H1 (cell line): ENCODE measurements at regions not wholly inside any gene's neighbourhood (a gene's known extent, or its start where the extent isn't known, plus 50 kb on each side); places are given as distances from the start of the nearest gene placed in this dataset.

Experiments used
- CTCF ChIA-PET: fragments of 300-600 bp; sonication (Branson Sonifier 250); formaldehyde crosslinking; loops from one replicate; lab custom pipeline; 2021; ENCODE audit not compliant: partially characterized antibody; lab: Charles Lee
- POLR2A ChIA-PET: fragments of 300-600 bp; sonication (Branson Sonifier 250); formaldehyde crosslinking; loops from one replicate; lab custom pipeline; 2021; ENCODE audit warnings: inconsistent platforms; ENCODE audit not compliant: partially characterized antibody; lab: Charles Lee
- DNase-seq, 2 experiments: peaks; one replicate each; pipeline versions ENCODE4 v3.0.0 to v3.0.0-alpha.2; 2010 to 2022; ENCODE audit warnings: low spot score in 2 of 2, low read depth in 1 of 2, mixed read lengths in 1 of 2
- FAIRE-seq: peaks from 2 replicates; lab custom pipeline; 2011; peaks lifted over from hg19 to GRCh38; lab: Jason Lieb, UNC
- H2AFZ ChIP-seq: 2 replicates; pipeline ENCODE4 v1.8.1; 2012; ENCODE audit warnings: low read length, inconsistent platforms
- H2AK5ac ChIP-seq: 2 replicates; pipeline ENCODE4 v1.6.1; 2013; ENCODE audit warnings: low read depth, low read length
- H2BK120ac ChIP-seq: replicated peaks from 2 replicates; pipeline ENCODE3; 2013; ENCODE audit warnings: low read depth, low read length, inconsistent platforms
- H2BK12ac ChIP-seq: 2 replicates; pipeline ENCODE4 v1.6.1; 2013; ENCODE audit warnings: low read depth, low read length
- H2BK15ac ChIP-seq: 2 replicates; pipeline ENCODE4 v1.6.1; 2013; ENCODE audit warnings: low read length
- H2BK20ac ChIP-seq: 2 replicates; pipeline ENCODE4 v1.6.1; 2013; ENCODE audit warnings: low read length
- H2BK5ac ChIP-seq: 2 replicates; pipeline ENCODE4 v1.6.1; 2013; ENCODE audit warnings: low read depth, low read length
- H3K14ac ChIP-seq: 2 replicates; pipeline ENCODE4 v1.6.1; 2013; ENCODE audit warnings: inconsistent platforms; ENCODE audit not compliant: insufficient read length
- H3K18ac ChIP-seq: 2 replicates; pipeline ENCODE4 v1.6.1; 2013; ENCODE audit warnings: low read length; ENCODE audit errors: extremely low read depth
- H3K23ac ChIP-seq: 2 replicates; pipeline ENCODE4 v1.6.1; 2013; ENCODE audit warnings: inconsistent platforms; ENCODE audit not compliant: insufficient read length
- H3K23me2 ChIP-seq: 2 replicates; pipeline ENCODE4 v1.6.1; 2013; ENCODE audit warnings: low read depth, low read length
- H3K27ac ChIP-seq: 2 replicates; pipeline ENCODE4 v1.6.1; 2011; ENCODE audit warnings: low read depth, low read length, inconsistent platforms
- H3K27me3 ChIP-seq, 4 experiments: replicated peaks in 1 of 4; 1 replicate in 1 of 4; 2 replicates in 3 of 4; pipeline versions ENCODE4 v1.6.1 to v1.8.1; 2011 to 2013; ENCODE audit warnings: low read length in 3 of 4, mild to moderate bottlenecking in 3 of 4, inconsistent platforms in 2 of 4, mixed read lengths in 2 of 4, moderate library complexity in 1 of 4; ENCODE audit not compliant: control insufficient read depth in 3 of 4, insufficient read depth in 3 of 4; ENCODE audit errors: extremely low read depth in 1 of 4
- H3K36me3 ChIP-seq, 4 experiments: 2 replicates each; pipeline versions ENCODE4 v1.6.1 to v1.8.1; 2011 to 2013; ENCODE audit warnings: mild to moderate bottlenecking in 4 of 4, low read length in 3 of 4, moderate library complexity in 2 of 4, control low read depth in 1 of 4, inconsistent platforms in 1 of 4; ENCODE audit not compliant: insufficient read depth in 4 of 4, control insufficient read depth in 2 of 4
- H3K4ac ChIP-seq: replicated peaks from 2 replicates; pipeline ENCODE3; 2013; ENCODE audit warnings: low read length, low read depth, mixed read lengths, inconsistent platforms; ENCODE audit not compliant: insufficient read length
- H3K4me1 ChIP-seq, 4 experiments: replicated peaks in 1 of 4; 1 replicate in 1 of 4; 2 replicates in 3 of 4; pipeline versions ENCODE4 v1.6.1 to v1.8.1; 2011 to 2013; ENCODE audit warnings: low read length in 3 of 4, inconsistent platforms in 2 of 4, mixed read lengths in 1 of 4; ENCODE audit not compliant: insufficient read depth in 4 of 4, control insufficient read depth in 3 of 4
- H3K4me2 ChIP-seq, 2 experiments: 2 replicates each; pipeline versions ENCODE4 v1.6.1 to v1.8.1; 2011 to 2013; ENCODE audit warnings: low read depth in 2 of 2, low read length in 2 of 2, control low read depth in 1 of 2, inconsistent platforms in 1 of 2, mild to moderate bottlenecking in 1 of 2; ENCODE audit not compliant: insufficient read depth in 1 of 2
- H3K4me3 ChIP-seq, 4 experiments: fragments of 200-600, 300-600 bp in 1 of 4; sonication (generic), shearing (Covaris generic), sonication (Bioruptor Twin) in 1 of 4; 2 replicates each; pipeline versions ENCODE4 v1.5.1 to v1.8.1; 2011 to 2016; ENCODE audit warnings: low read length in 4 of 4, low read depth in 3 of 4, control low read depth in 2 of 4, inconsistent platforms in 2 of 4, mild to moderate bottlenecking in 2 of 4, mixed read lengths in 1 of 4, moderate library complexity in 1 of 4; ENCODE audit not compliant: insufficient read depth in 2 of 4; ENCODE audit errors: extremely low read depth in 1 of 4
- H3K56ac ChIP-seq: replicated peaks from 2 replicates; pipeline ENCODE3; 2013; ENCODE audit warnings: low read depth, mild to moderate bottlenecking, mixed read lengths, low read length, inconsistent platforms; ENCODE audit not compliant: insufficient read length
- H3K79me1 ChIP-seq: 2 replicates; pipeline ENCODE4 v1.6.1; 2013; ENCODE audit warnings: low read depth, low read length, control low read depth
- H3K79me2 ChIP-seq, 2 experiments: 2 replicates each; pipeline versions ENCODE4 v1.6.1 to v1.8.1; 2012 to 2013; ENCODE audit warnings: low read length in 2 of 2, mild to moderate bottlenecking in 2 of 2, inconsistent platforms in 1 of 2; ENCODE audit not compliant: insufficient read depth in 2 of 2, control insufficient read depth in 1 of 2
- H3K9ac ChIP-seq, 4 experiments: replicated peaks in 1 of 4; 1 replicate in 1 of 4; 2 replicates in 3 of 4; pipeline versions ENCODE4 v1.6.1 to v1.8.1; 2011 to 2013; ENCODE audit warnings: low read depth in 3 of 4, low read length in 3 of 4, control low read depth in 2 of 4, mild to moderate bottlenecking in 2 of 4, moderate library complexity in 2 of 4, inconsistent platforms in 1 of 4; ENCODE audit errors: extremely low read depth in 1 of 4
- H3K9me3 ChIP-seq, 2 experiments: 2 replicates each; pipeline versions ENCODE4 v1.6.1 to v1.8.1; 2012 to 2013; ENCODE audit warnings: mild to moderate bottlenecking in 2 of 2, moderate library complexity in 2 of 2, control low read depth in 1 of 2, inconsistent platforms in 1 of 2, low read depth in 1 of 2, low read length in 1 of 2, mixed read lengths in 1 of 2; ENCODE audit not compliant: insufficient read depth in 2 of 2
- H4K20me1 ChIP-seq, 2 experiments: replicated peaks in 1 of 2; 2 replicates each; pipeline versions ENCODE3 to v1.8.1; 2011 to 2013; ENCODE audit warnings: inconsistent platforms in 2 of 2, low read length in 2 of 2, mild to moderate bottlenecking in 1 of 2; ENCODE audit not compliant: insufficient read depth in 2 of 2, control insufficient read depth in 1 of 2
- H4K5ac ChIP-seq: 2 replicates; pipeline ENCODE4 v1.6.1; 2013; ENCODE audit warnings: low read length, low read depth, mixed read lengths, inconsistent platforms; ENCODE audit not compliant: insufficient read length
- H4K8ac ChIP-seq: 2 replicates; pipeline ENCODE4 v1.8.0; 2013; ENCODE audit warnings: mild to moderate bottlenecking, moderate library complexity, low read length, inconsistent platforms; ENCODE audit not compliant: insufficient read depth; ENCODE audit errors: extremely low read depth
- H4K91ac ChIP-seq: replicated peaks from 2 replicates; pipeline ENCODE3; 2013; ENCODE audit warnings: low read length, mixed read lengths, inconsistent platforms; ENCODE audit not compliant: insufficient read length
- BRCA1 ChIP-seq: IDR thresholded peaks from 2 replicates; pipeline ENCODE4 v1.6.1; 2012; ENCODE audit warnings: low read depth, low read length, improper control_type of control experiment
- RAD21 ChIP-seq, 2 experiments: IDR thresholded peaks in 1 of 2; conservative IDR thresholded peaks in 1 of 2; 2 replicates each; pipeline ENCODE4 v1.6.1; 2011; ENCODE audit warnings: low read depth in 2 of 2, low read length in 2 of 2, improper control_type of control experiment in 1 of 2, inconsistent platforms in 1 of 2, mild to moderate bottlenecking in 1 of 2, moderate library complexity in 1 of 2
- RNF2 ChIP-seq: fragments of 200-900, 300-1000 bp; sonication (generic); IDR thresholded peaks from 2 replicates; pipeline ENCODE4 v1.7.1; 2016; ENCODE audit warnings: borderline replicate concordance, low read depth, mild to moderate bottlenecking, antibody characterized with exemption, low read length; ENCODE audit not compliant: poor library complexity, severe bottlenecking; ENCODE audit errors: missing control alignments
- WGBS, 2 experiments: shearing (Covaris generic) in 1 of 2; methylation state at CpG; one replicate each; pipeline versions ENCODE4 v1.1.6 to v1.1.7; 2013 to 2015; ENCODE audit warnings: low lambda C conversion rate in 2 of 2, mixed read lengths in 2 of 2, inconsistent platforms in 1 of 2, low coverage in 1 of 2, missing lambda C conversion rate in 1 of 2; ENCODE audit not compliant: insufficient replicate concordance in 2 of 2, insufficient coverage in 1 of 2, insufficient read length in 1 of 2; ENCODE audit errors: extremely low coverage in 1 of 2, missing lambda C conversion rate in 1 of 2; 5-methylcytosine and 5-hydroxymethylcytosine counted together

DNA sequence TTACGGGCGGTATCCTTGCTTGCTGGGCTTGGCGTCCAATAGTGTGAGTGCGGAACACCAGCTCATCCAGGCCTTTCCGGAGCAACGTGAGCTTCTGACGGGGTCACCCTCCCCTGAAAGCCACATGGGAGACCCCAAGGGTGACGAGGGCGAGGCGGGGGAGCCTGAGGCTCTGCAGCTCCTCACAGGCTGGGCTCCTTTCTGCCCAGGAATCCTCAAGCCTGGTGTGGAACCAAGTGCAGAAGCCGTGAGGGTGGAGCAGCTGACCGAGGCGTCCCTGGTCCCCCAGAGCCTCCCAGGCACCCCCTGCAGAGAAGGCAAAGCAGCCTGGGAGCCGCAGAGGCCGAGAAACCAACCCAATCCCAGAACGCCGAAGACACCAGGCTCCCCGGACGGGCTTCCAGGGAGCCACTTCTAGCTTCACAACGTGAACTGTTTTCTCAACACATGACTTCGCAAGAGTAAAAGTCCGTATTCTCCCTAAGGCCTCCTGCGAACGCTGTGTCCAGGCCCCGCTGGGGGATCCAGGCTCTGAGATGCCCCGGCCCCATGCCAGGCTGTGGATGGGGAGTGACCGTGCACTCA, 530.3 kb downstream of the BRD1 start:
- no peaks in the 10 kb centered on the region for H3K36me3 ChIP-seq
- no peak overlapping the region for H3K14ac ChIP-seq
- H3K56ac ChIP-seq, result no peak overlapping the region
- no peaks in the 10 kb centered on the region; a peak in 1 of 7 replicates for H3K27me3 ChIP-seq
- H2BK12ac ChIP-seq, result no peak overlapping the region
- H3K4ac ChIP-seq, result no peak overlapping the region
- no peak overlapping the region; the same call in 1 of the 2 replicates for H2BK20ac ChIP-seq
- DNase-seq (peak in 1 of 2 experiments; percentile 34), FAIRE-seq (no peak)
- H3K79me1 ChIP-seq, result no peaks in the 10 kb centered on the region
- no peak overlapping the region; the same call in 1 of the 2 replicates for H3K18ac ChIP-seq
- H2AK5ac ChIP-seq, result no peak overlapping the region
- no peak overlapping the region for H3K27ac ChIP-seq
- WGBS, 2 experiments, result 89% methylated on average over 27 of the region's 27 CpGs; no CpG with 5 or more reads in 1 of the 2 experiments
- peak overlapping the region; percentile 63 for H4K91ac ChIP-seq
- H3K9me3 ChIP-seq, result no peaks in the 10 kb centered on the region; a peak in 1 of 4 replicates
- H2BK15ac ChIP-seq, result no peak overlapping the region
- peak overlapping the region; percentile 54 for H2BK120ac ChIP-seq
- H4K5ac ChIP-seq, result no peak overlapping the region
- no peaks in the 10 kb centered on the region for H4K20me1 ChIP-seq
- no peak overlapping the region for H3K4me3 ChIP-seq
- no peak overlapping the region for H2AFZ ChIP-seq
- no peak overlapping the region for H3K23ac ChIP-seq
- H3K23me2 ChIP-seq, result no peaks in the 10 kb centered on the region; the same call in 1 of the 2 replicates
- no peaks in the 10 kb centered on the region for H3K79me2 ChIP-seq
- H3K9ac ChIP-seq, result no peak overlapping the region
- no peak overlapping the region for H3K4me2 ChIP-seq
- peaks cover 0 to 2% (median 0%) of the 10 kb centered on the region in 4 experiments; a peak in 1 of 7 replicates for H3K4me1 ChIP-seq
- CTCF ChIA-PET, result interaction anchor here (0.8 to 4.1 kb wide), 5 partner anchors 8 to 251 kb away, joined by 3 to 20 read pairs (median 3); no protein-coding TSS in a partner anchor
- no peak overlapping the region for H4K8ac ChIP-seq
- H2BK5ac ChIP-seq, result no peak overlapping the region
- POLR2A ChIA-PET, result no interaction called here
- TF ChIP-seq RNF2 (no peak), RAD21 (IDR thresholded peaks at IDR 0.05 in 1 of 2, conservative IDR thresholded peaks at IDR 0.05 in 1 of 2; ENCODE audit: low read depth in 2 of 2, low read length in 2 of 2) (no peak), BRCA1 (no peak)
